ENCODE measurements at regions not wholly inside any gene's neighbourhood (a gene's known extent, or its start where the extent isn't known, plus 50 kb on each side); places are given as distances from the start of the nearest gene placed in this dataset.
"Not testable (repeated sequence)": the region's sequence is repeated elsewhere in the genome, so short reads cannot be mapped to it uniquely, and the experiment has no call there.

GRCh38 chr6:134614606-134615485 is 296.9 kb upstream of the SGK1 start:
- DNase-seq (ENCODE audit: low read depth, low spot score): no peak

GRCh38 chr6:134612128-134612527 is 294.2 kb upstream of the SGK1 start:
- DNase-seq (ENCODE audit: low read depth, low spot score): not testable (repeated sequence)

GRCh38 chr6:134610411-134610810 is 292.5 kb upstream of the SGK1 start:
- DNase-seq (ENCODE audit: low read depth, low spot score): no peak

GRCh38 chr6:134609716-134610261 is 291.9 kb upstream of the SGK1 start:
- no peak for DNase-seq (ENCODE audit: low read depth, low spot score)

GRCh38 chr6:134607411-134607810 is 289.5 kb upstream of the SGK1 start:
- no peak for DNase-seq (ENCODE audit: low read depth, low spot score)

GRCh38 chr6:134605034-134605433 is 287.1 kb upstream of the SGK1 start:
- DNase-seq (ENCODE audit: low read depth, low spot score): no peak

GRCh38 chr6:134604014-134604676 is 286.2 kb upstream of the SGK1 start:
- DNase-seq (ENCODE audit: low read depth, low spot score): no peak

GRCh38 chr6:134603561-134603960 is 285.6 kb upstream of the SGK1 start:
- no peak for DNase-seq (ENCODE audit: low read depth, low spot score)

GRCh38 chr6:134602123-134602522 is 284.2 kb upstream of the SGK1 start:
- DNase-seq (ENCODE audit: low read depth, low spot score): no peak

GRCh38 chr6:134600671-134601070 is 282.8 kb upstream of the SGK1 start:
- DNase-seq (ENCODE audit: low read depth, low spot score): no peak

GRCh38 chr6:134599079-134599478 is 281.2 kb upstream of the SGK1 start:
- no peak for DNase-seq (ENCODE audit: low read depth, low spot score)

GRCh38 chr6:134596191-134596590 is 278.3 kb upstream of the SGK1 start:
- no peak for DNase-seq (ENCODE audit: low read depth, low spot score)

GRCh38 chr6:134594881-134595280 is 277.0 kb upstream of the SGK1 start:
- DNase-seq (ENCODE audit: low read depth, low spot score): no peak

GRCh38 chr6:134593887-134594286 is 276.0 kb upstream of the SGK1 start:
- DNase-seq (ENCODE audit: low read depth, low spot score): no peak

GRCh38 chr6:134593442-134593841 is 275.5 kb upstream of the SGK1 start:
- no peak for DNase-seq (ENCODE audit: low read depth, low spot score)

- no peak for DNase-seq (ENCODE audit: low read depth, low spot score)
Measured at GRCh38 chr6:134593024-134593423, 275.1 kb upstream of the SGK1 start.

- DNase-seq (ENCODE audit: low read depth, low spot score): no peak
Measured at GRCh38 chr6:134590449-134590848, 272.5 kb upstream of the SGK1 start.

- no peak for DNase-seq (ENCODE audit: low read depth, low spot score)
Measured at GRCh38 chr6:134590004-134590403, 272.1 kb upstream of the SGK1 start.

GRCh38 chr6:134589512-134589911 is 271.6 kb upstream of the SGK1 start:
- peak; percentile 62 for DNase-seq (ENCODE audit: low read depth, low spot score)

- DNase-seq (ENCODE audit: low read depth, low spot score): no peak
Measured at GRCh38 chr6:134588267-134588666, 270.4 kb upstream of the SGK1 start.

GRCh38 chr6:134585517-134585873 is 267.6 kb upstream of the SGK1 start:
- DNase-seq (ENCODE audit: low read depth, low spot score): peak; percentile 51

GRCh38 chr6:134584847-134585516 is 267.1 kb upstream of the SGK1 start:
- DNase-seq (ENCODE audit: low read depth, low spot score): peak; percentile 43
